Activated T-helper 2 cell treated with anti-CD3 and anti-CD28 coated beads, Interferon-gamma antibody, Interleukin-2, Interleukin-4, amounts not matched to agents 10 μg/mL and 5 μg/mL and 100 μg/mL, durations not matched to agents 14 hours and 24 hours and 36 hours (primary cell): ENCODE measurements at regions not wholly inside any gene's neighbourhood (a gene's known extent, or its start where the extent isn't known, plus 50 kb on each side); places are given as distances from the start of the nearest gene placed in this dataset.
"Not testable (repeated sequence)": the region's sequence is repeated elsewhere in the genome, so short reads cannot be mapped to it uniquely, and the experiment has no call there.

Experiments used
- DNase-seq: peaks from one replicate; pipeline ENCODE4 v3.0.0; 2021; ENCODE audit warnings: low spot score
- H3K27ac Mint-ChIP-seq: one replicate; pipeline ENCODE4 v1.8.0; 2021; ENCODE audit warnings: mixed read lengths
- H3K27me3 Mint-ChIP-seq: one replicate; pipeline ENCODE4 v1.8.0; 2021; ENCODE audit warnings: low read depth, mixed read lengths
- H3K36me3 Mint-ChIP-seq: one replicate; pipeline ENCODE4 v1.8.0; 2021; ENCODE audit warnings: low read depth, mixed read lengths
- H3K4me1 Mint-ChIP-seq: one replicate; pipeline ENCODE4 v1.8.0; 2021; ENCODE audit warnings: low read depth, mixed read lengths
- H3K4me3 Mint-ChIP-seq: one replicate; pipeline ENCODE4 v1.8.0; 2021; ENCODE audit warnings: low read depth, mild to moderate bottlenecking, moderate library complexity, mixed read lengths
- H3K9me3 Mint-ChIP-seq: one replicate; pipeline ENCODE4 v1.8.0; 2021; ENCODE audit warnings: mixed read lengths
- intact Hi-C: fragments of 100-400 bp; cut with micrococcal nuclease; formaldehyde crosslinking; loops from one replicate; pipeline ENCODE4 v1.15.1; 2023

- DNase-seq = no peak
- Mint-ChIP-seq H3K4me3 (no peak overlapping the region), H3K4me1 (no peaks in the 10 kb centered on the region), H3K36me3 (no peaks in the 10 kb centered on the region), H3K9me3 (no peaks in the 10 kb centered on the region), H3K27ac (no peak overlapping the region), H3K27me3 (no peaks in the 10 kb centered on the region)
- intact Hi-C loops = no loop called here
These were observed 52.7 kb upstream of the LARP1 start for GRCh38 chr5:154702477-154702876.

- H3K27ac Mint-ChIP-seq, H3K4me3 Mint-ChIP-seq, DNase-seq, intact Hi-C loops, H3K36me3 Mint-ChIP-seq, H3K9me3 Mint-ChIP-seq, H3K4me1 Mint-ChIP-seq, H3K27me3 Mint-ChIP-seq: not testable (repeated sequence)
These were observed 53.5 kb upstream of the LARP1 start for GRCh38 chr5:154701725-154702124.

- Mint-ChIP-seq H3K36me3 (no peaks in the 10 kb centered on the region), H3K4me3 (no peak overlapping the region), H3K4me1 (no peaks in the 10 kb centered on the region), H3K27me3 (peaks cover 5% of the 10 kb centered on the region), H3K27ac (no peak overlapping the region), H3K9me3 (no peaks in the 10 kb centered on the region)
- intact Hi-C loops = no loop called here
- no peak for DNase-seq
These were observed 54.0 kb upstream of the LARP1 start for GRCh38 chr5:154701181-154701580.

- DNase-seq, intact Hi-C loops, H3K9me3 Mint-ChIP-seq, H3K4me3 Mint-ChIP-seq, H3K36me3 Mint-ChIP-seq, H3K4me1 Mint-ChIP-seq, H3K27ac Mint-ChIP-seq, H3K27me3 Mint-ChIP-seq: not testable (repeated sequence)
These were observed 54.8 kb upstream of the LARP1 start for GRCh38 chr5:154700289-154700928.

- Mint-ChIP-seq H3K9me3 (no peaks in the 10 kb centered on the region), H3K4me1 (no peaks in the 10 kb centered on the region), H3K36me3 (no peaks in the 10 kb centered on the region), H3K4me3 (no peak overlapping the region), H3K27me3 (peaks cover 5% of the 10 kb centered on the region), H3K27ac (no peak overlapping the region)
- DNase-seq = no peak
- intact Hi-C loops = no loop called here
These were observed 56.4 kb upstream of the LARP1 start for GRCh38 chr5:154698763-154699162.

- Mint-ChIP-seq H3K4me1 (no peaks in the 10 kb centered on the region), H3K27ac (no peak overlapping the region), H3K9me3 (no peaks in the 10 kb centered on the region), H3K27me3 (peaks cover 8% of the 10 kb centered on the region), H3K36me3 (no peaks in the 10 kb centered on the region), H3K4me3 (no peak overlapping the region)
- no peak for DNase-seq
- intact Hi-C loops = no loop called here
These were observed 57.8 kb upstream of the LARP1 start for GRCh38 chr5:154697371-154697770.

- intact Hi-C loops = no loop called here
- no peak overlapping the region for H3K27ac Mint-ChIP-seq
- DNase-seq = no peak
- no peaks in the 10 kb centered on the region for H3K4me1 Mint-ChIP-seq
- H3K36me3 Mint-ChIP-seq = no peaks in the 10 kb centered on the region
- H3K27me3 Mint-ChIP-seq = peaks cover 9% of the 10 kb centered on the region
- H3K9me3 Mint-ChIP-seq = no peaks in the 10 kb centered on the region
- no peak overlapping the region for H3K4me3 Mint-ChIP-seq
These were observed 58.3 kb upstream of the LARP1 start for GRCh38 chr5:154696891-154697290.

- Mint-ChIP-seq H3K9me3 (no peaks in the 10 kb centered on the region), H3K27me3 (peaks cover 9% of the 10 kb centered on the region), H3K4me3 (no peak overlapping the region), H3K36me3 (no peaks in the 10 kb centered on the region), H3K4me1 (no peaks in the 10 kb centered on the region), H3K27ac (no peak overlapping the region)
- intact Hi-C loops = no loop called here
- no peak for DNase-seq
These were observed 61.0 kb upstream of the LARP1 start for GRCh38 chr5:154694159-154694558.

GRCh38 chr5:154690488-154690887, 64.7 kb upstream of the LARP1 start:
- H3K27me3 Mint-ChIP-seq = peaks cover 6% of the 10 kb centered on the region
- H3K9me3 Mint-ChIP-seq = no peaks in the 10 kb centered on the region
- intact Hi-C loops = no loop called here
- no peak for DNase-seq
- no peak overlapping the region for H3K4me3 Mint-ChIP-seq
- H3K27ac Mint-ChIP-seq = no peak overlapping the region
- no peaks in the 10 kb centered on the region for H3K4me1 Mint-ChIP-seq
- no peaks in the 10 kb centered on the region for H3K36me3 Mint-ChIP-seq

- no peaks in the 10 kb centered on the region for H3K4me1 Mint-ChIP-seq
- intact Hi-C loops = no loop called here
These were observed 68.7 kb upstream of the LARP1 start for GRCh38 chr5:154686490-154686889.

GRCh38 chr5:154683101-154683880, 71.9 kb upstream of the LARP1 start:
- no peaks in the 10 kb centered on the region for H3K36me3 Mint-ChIP-seq
- DNase-seq = no peak
- no peak overlapping the region for H3K27ac Mint-ChIP-seq
- intact Hi-C loops = loop anchor here (2.0 kb wide), 1 partner anchor 72 kb away; the partner anchor contains the start of gene LARP1
- no peaks in the 10 kb centered on the region for H3K9me3 Mint-ChIP-seq
- H3K4me3 Mint-ChIP-seq = peak overlapping the region; percentile 64
- peaks cover 29% of the 10 kb centered on the region for H3K27me3 Mint-ChIP-seq
- H3K4me1 Mint-ChIP-seq = no peaks in the 10 kb centered on the region

More at GRCh38 chr5:154686490-154686889, 68.7 kb upstream of the LARP1 start:
- H3K27me3 Mint-ChIP-seq = peaks cover 26% of the 10 kb centered on the region
- DNase-seq = no peak
- H3K4me3 Mint-ChIP-seq = no peak overlapping the region
- no peaks in the 10 kb centered on the region for H3K36me3 Mint-ChIP-seq
- H3K9me3 Mint-ChIP-seq = no peaks in the 10 kb centered on the region
- no peak overlapping the region for H3K27ac Mint-ChIP-seq

- peaks cover 21% of the 10 kb centered on the region for H3K27me3 Mint-ChIP-seq
- no peak for DNase-seq
- no peaks in the 10 kb centered on the region for H3K4me1 Mint-ChIP-seq
- no peaks in the 10 kb centered on the region for H3K9me3 Mint-ChIP-seq
- H3K4me3 Mint-ChIP-seq = no peak overlapping the region
- intact Hi-C loops = no loop called here
- H3K36me3 Mint-ChIP-seq = no peaks in the 10 kb centered on the region
- no peak overlapping the region for H3K27ac Mint-ChIP-seq
These were observed 75.7 kb upstream of the LARP1 start for GRCh38 chr5:154679501-154679900.

GRCh38 chr5:154677921-154678320, 77.3 kb upstream of the LARP1 start:
- Mint-ChIP-seq H3K4me1 (no peaks in the 10 kb centered on the region), H3K27me3 (peaks cover 11% of the 10 kb centered on the region), H3K4me3 (no peak overlapping the region), H3K36me3 (no peaks in the 10 kb centered on the region), H3K9me3 (no peaks in the 10 kb centered on the region), H3K27ac (no peak overlapping the region)
- no peak for DNase-seq
- intact Hi-C loops = no loop called here
